ENCODE measurements at regions not wholly inside any gene's neighbourhood (a gene's known extent, or its start where the extent isn't known, plus 50 kb on each side); places are given as distances from the start of the nearest gene placed in this dataset.
A peak's percentile ranks its signal among the peaks of the same experiment; 100 is the strongest.

DNA sequence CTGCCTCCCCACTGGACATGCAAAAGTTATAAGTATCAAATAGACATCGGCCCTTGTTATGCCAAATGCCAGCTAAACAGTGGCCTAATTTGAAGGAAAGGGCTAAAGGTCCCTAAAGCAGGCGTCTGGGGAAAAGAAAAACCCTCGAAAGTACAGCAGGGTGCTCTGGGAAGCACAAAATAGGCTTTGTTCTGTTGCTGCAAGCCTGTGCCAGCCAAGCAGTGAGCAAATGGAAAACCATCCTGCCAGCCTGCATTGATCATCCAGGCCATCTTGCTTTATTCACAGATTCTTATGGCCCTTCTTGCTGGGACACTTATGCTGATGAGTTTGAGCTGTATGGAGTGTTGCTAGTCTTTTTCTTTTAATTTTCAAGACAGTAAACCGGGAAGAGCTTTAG lies 62.2 kb upstream of the PLEKHG1 start:
- CTCF ChIA-PET (ENCODE audit: partially characterized antibody), result no interaction called here
- H3K27ac Mint-ChIP-seq, result no peak overlapping the region
- no peaks in the 10 kb centered on the region for H3K27me3 ChIP-seq (ENCODE audit: insufficient read depth, low read length)

DNA sequence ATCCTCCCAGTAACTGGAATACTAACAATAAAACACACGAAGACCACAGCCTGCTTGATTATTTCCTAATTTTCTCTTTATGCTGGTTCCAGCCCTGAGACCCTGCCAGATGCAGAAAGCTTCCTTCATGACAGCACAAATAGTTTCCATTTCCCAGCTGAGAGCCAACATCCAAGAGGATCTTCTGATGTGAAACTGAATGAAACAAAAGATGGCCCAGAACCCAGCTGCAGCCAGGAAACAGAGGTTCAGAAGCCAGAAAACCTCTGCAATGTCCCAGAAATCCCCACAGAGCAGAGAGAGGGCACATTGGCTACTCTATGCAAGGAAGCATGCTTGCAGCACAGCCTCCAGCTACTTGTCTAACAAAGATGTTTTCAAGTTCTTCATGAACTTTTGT lies 61.8 kb upstream of the PLEKHG1 start:
- peaks cover 3 to 6% of the 10 kb centered on the region in 2 donors for H3K27me3 Mint-ChIP-seq
- H3K9me3 Mint-ChIP-seq, result peaks cover 0 to 3% (median 0%) of the 10 kb centered on the region in 8 donors
- ChIA-PET POLR2A (ENCODE audit: partially characterized antibody) (no interaction called here), CTCF (ENCODE audit: partially characterized antibody) (no interaction called here)
- H3K4me3 Mint-ChIP-seq, result no peak overlapping the region
- H3K4me3 ChIP-seq (ENCODE audit: low read length in 2 of 2), result no peak overlapping the region
- no peaks in the 10 kb centered on the region for H3K27me3 ChIP-seq (ENCODE audit: insufficient read depth, low read length)
- H3K4me1 ChIP-seq (ENCODE audit: insufficient read depth, low read length), result no peaks in the 10 kb centered on the region
- H3K36me3 Mint-ChIP-seq, result no peaks in the 10 kb centered on the region
- no peak overlapping the region for H3K27ac ChIP-seq (ENCODE audit: low read depth, low read length)
- intact Hi-C loops (cut with micrococcal nuclease), result no loop called here
- H3K27ac Mint-ChIP-seq, result no peak overlapping the region
- H3K36me3 ChIP-seq (ENCODE audit: insufficient read depth, low read length), result no peaks in the 10 kb centered on the region
- no peaks in the 10 kb centered on the region for H3K4me1 Mint-ChIP-seq
- H3K9me3 ChIP-seq (ENCODE audit: control insufficient read depth in 1 of 2, low read length in 2 of 2), result no peaks in the 10 kb centered on the region
- no peak for DNase-seq

More for the DNA sequence above, 62.2 kb upstream of the PLEKHG1 start:
- DNase-seq, result no peak
- POLR2A ChIA-PET (ENCODE audit: partially characterized antibody), result no interaction called here
- Histone ChIP-seq H3K4me3 (ENCODE audit: low read length in 2 of 2) (no peak overlapping the region), H3K36me3 (ENCODE audit: insufficient read depth, low read length) (no peaks in the 10 kb centered on the region), H3K27ac (ENCODE audit: low read depth, low read length) (no peak overlapping the region), H3K4me1 (ENCODE audit: insufficient read depth, low read length) (no peaks in the 10 kb centered on the region), H3K9me3 (ENCODE audit: control insufficient read depth in 1 of 2, low read length in 2 of 2) (no peaks in the 10 kb centered on the region)
- Mint-ChIP-seq H3K4me1 (no peaks in the 10 kb centered on the region), H3K36me3 (no peaks in the 10 kb centered on the region), H3K27me3 (peaks cover 3 to 6% of the 10 kb centered on the region in 2 donors), H3K4me3 (no peak overlapping the region), H3K9me3 (peaks cover 0 to 3% (median 0%) of the 10 kb centered on the region in 8 donors)
- intact Hi-C loops (cut with micrococcal nuclease), result no loop called here

DNA sequence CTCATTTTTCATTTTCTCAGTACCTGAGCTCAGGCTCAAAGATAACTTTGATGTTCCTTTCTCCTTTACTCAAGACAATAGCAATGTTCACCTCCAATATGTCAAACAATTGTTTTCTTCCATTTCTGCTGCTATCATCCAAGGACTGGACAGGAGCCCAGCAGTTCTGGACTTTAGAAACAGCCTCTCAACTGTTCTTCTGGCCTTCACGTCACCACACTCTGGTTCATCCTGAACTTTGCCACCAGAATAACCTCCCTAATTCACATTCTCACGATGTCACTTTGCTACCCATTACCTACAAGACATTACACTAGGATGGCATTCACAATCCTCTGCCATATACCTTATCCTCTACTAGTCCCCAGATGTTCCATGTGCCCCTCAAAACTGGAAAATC lies 60.6 kb upstream of the PLEKHG1 start:
- Mint-ChIP-seq H3K4me1 (no peaks in the 10 kb centered on the region), H3K27me3 (peaks cover 3 to 12% of the 10 kb centered on the region in 2 donors), H3K9me3 (peaks cover 0 to 3% (median 0%) of the 10 kb centered on the region in 8 donors), H3K27ac (no peak overlapping the region), H3K36me3 (no peaks in the 10 kb centered on the region), H3K4me3 (no peak overlapping the region)
- intact Hi-C loops (cut with micrococcal nuclease), result no loop called here
- Histone ChIP-seq H3K27me3 (ENCODE audit: insufficient read depth, low read length) (no peaks in the 10 kb centered on the region), H3K4me1 (ENCODE audit: insufficient read depth, low read length) (no peaks in the 10 kb centered on the region), H3K9me3 (ENCODE audit: control insufficient read depth in 1 of 2, low read length in 2 of 2) (no peaks in the 10 kb centered on the region), H3K27ac (ENCODE audit: low read depth, low read length) (no peak overlapping the region), H3K4me3 (ENCODE audit: low read length in 2 of 2) (no peak overlapping the region), H3K36me3 (ENCODE audit: insufficient read depth, low read length) (no peaks in the 10 kb centered on the region)
- DNase-seq, result no peak
- ChIA-PET CTCF (ENCODE audit: partially characterized antibody) (no interaction called here), POLR2A (ENCODE audit: partially characterized antibody) (no interaction called here)

DNA sequence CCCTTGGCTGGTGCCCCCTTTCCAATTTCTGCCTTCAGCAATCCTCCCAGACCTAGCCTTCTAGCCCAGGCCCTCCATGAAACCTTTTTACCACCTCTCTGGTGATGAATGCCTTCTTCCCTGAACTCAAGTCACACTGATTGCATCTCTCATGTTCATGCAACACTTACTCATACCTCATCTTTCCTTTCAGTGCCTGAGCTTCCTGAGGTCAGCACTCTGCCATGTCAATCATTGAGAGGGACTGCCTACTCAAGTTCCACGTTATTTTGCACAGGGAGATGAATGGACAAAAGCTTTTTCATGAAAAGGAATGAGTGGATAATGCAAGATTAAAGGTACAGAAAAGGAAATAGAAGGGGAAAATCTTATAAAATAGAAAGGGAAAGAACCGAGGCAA lies 60.1 kb upstream of the PLEKHG1 start:
- Histone ChIP-seq H3K4me3 (ENCODE audit: low read length in 2 of 2) (no peak overlapping the region), H3K36me3 (ENCODE audit: insufficient read depth, low read length) (no peaks in the 10 kb centered on the region), H3K27me3 (ENCODE audit: insufficient read depth, low read length) (no peaks in the 10 kb centered on the region), H3K4me1 (ENCODE audit: insufficient read depth, low read length) (no peaks in the 10 kb centered on the region), H3K27ac (ENCODE audit: low read depth, low read length) (no peak overlapping the region), H3K9me3 (ENCODE audit: control insufficient read depth in 1 of 2, low read length in 2 of 2) (no peaks in the 10 kb centered on the region)
- peak overlapping the region in 1 of 7 donors; percentile 11 for H3K27ac Mint-ChIP-seq
- POLR2A ChIA-PET (ENCODE audit: partially characterized antibody), result no interaction called here
- no peak for DNase-seq
- no peaks in the 10 kb centered on the region for H3K36me3 Mint-ChIP-seq
- H3K27me3 Mint-ChIP-seq, result peaks cover 7 to 12% of the 10 kb centered on the region in 2 donors
- intact Hi-C loops (cut with micrococcal nuclease), result no loop called here
- H3K4me1 Mint-ChIP-seq, result no peaks in the 10 kb centered on the region
- H3K4me3 Mint-ChIP-seq, result no peak overlapping the region
- CTCF ChIA-PET (ENCODE audit: partially characterized antibody), result no interaction called here
- peaks cover 0 to 3% (median 0%) of the 10 kb centered on the region in 8 donors for H3K9me3 Mint-ChIP-seq

DNA sequence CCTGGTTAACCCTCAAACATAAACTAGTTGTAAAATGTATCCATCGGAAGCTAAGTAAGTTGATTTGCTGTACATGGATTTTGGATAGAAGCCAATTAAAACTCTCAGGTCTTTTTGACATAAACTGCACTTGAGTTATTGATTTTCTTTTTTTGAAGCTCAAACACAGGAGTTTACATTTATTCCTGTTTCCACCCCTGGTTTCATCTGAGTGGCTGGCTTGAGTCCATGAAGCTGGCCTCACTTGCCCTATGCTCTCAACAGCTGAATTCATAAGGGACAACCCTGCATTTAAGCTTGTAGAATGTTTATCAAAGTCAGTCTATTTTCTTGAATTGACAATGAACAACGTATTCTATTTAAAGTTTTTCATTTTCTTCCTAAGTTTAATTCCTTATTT lies 58.1 kb upstream of the PLEKHG1 start:
- no peaks in the 10 kb centered on the region for H3K9me3 ChIP-seq (ENCODE audit: control insufficient read depth in 1 of 2, low read length in 2 of 2)
- Mint-ChIP-seq H3K4me3 (no peak overlapping the region), H3K36me3 (no peaks in the 10 kb centered on the region), H3K9me3 (peaks cover 0 to 1% (median 0%) of the 10 kb centered on the region in 8 donors), H3K27me3 (peaks cover 10 to 13% of the 10 kb centered on the region in 2 donors), H3K27ac (no peak overlapping the region), H3K4me1 (no peaks in the 10 kb centered on the region)
- no peaks in the 10 kb centered on the region for H3K36me3 ChIP-seq (ENCODE audit: insufficient read depth, low read length)
- ChIA-PET POLR2A (ENCODE audit: partially characterized antibody) (no interaction called here), CTCF (ENCODE audit: partially characterized antibody) (no interaction called here)
- H3K27ac ChIP-seq (ENCODE audit: low read depth, low read length), result no peak overlapping the region
- no peak for DNase-seq
- intact Hi-C loops (cut with micrococcal nuclease), result no loop called here
- no peaks in the 10 kb centered on the region for H3K4me1 ChIP-seq (ENCODE audit: insufficient read depth, low read length)
- H3K4me3 ChIP-seq (ENCODE audit: low read length in 2 of 2), result no peak overlapping the region
- H3K27me3 ChIP-seq (ENCODE audit: insufficient read depth, low read length), result no peaks in the 10 kb centered on the region

DNA sequence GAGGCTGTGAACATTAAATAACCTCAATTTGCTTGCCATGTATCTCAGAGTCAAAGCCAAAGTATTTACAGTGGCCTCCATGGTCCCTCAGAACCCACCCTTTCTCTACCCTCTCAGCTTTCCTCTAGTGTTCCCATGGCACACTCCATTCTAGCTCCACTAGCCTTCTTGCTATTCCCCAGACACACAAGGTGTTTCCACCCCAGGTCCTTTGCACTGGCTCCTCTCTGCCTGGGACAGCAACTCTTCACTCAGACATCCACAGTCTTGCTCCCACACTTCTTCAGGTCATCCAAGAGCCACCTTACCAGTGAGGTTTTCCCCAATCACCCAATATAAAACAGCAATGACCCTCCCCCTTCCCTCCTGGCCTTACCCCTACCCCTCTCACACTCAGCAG lies 56.5 kb upstream of the PLEKHG1 start:
- Histone ChIP-seq H3K36me3 (ENCODE audit: insufficient read depth, low read length) (no peaks in the 10 kb centered on the region), H3K27ac (ENCODE audit: low read depth, low read length) (no peak overlapping the region), H3K27me3 (ENCODE audit: insufficient read depth, low read length) (no peaks in the 10 kb centered on the region), H3K4me1 (ENCODE audit: insufficient read depth, low read length) (no peaks in the 10 kb centered on the region), H3K9me3 (ENCODE audit: control insufficient read depth in 1 of 2, low read length in 2 of 2) (no peaks in the 10 kb centered on the region), H3K4me3 (ENCODE audit: low read length in 2 of 2) (no peak overlapping the region)
- Mint-ChIP-seq H3K36me3 (no peaks in the 10 kb centered on the region), H3K27me3 (peaks cover 9 to 13% of the 10 kb centered on the region in 2 donors), H3K9me3 (peaks cover 0 to 1% (median 0%) of the 10 kb centered on the region in 8 donors), H3K27ac (no peak overlapping the region), H3K4me1 (no peaks in the 10 kb centered on the region), H3K4me3 (no peak overlapping the region)
- CTCF ChIA-PET (ENCODE audit: partially characterized antibody), result no interaction called here
- POLR2A ChIA-PET (ENCODE audit: partially characterized antibody), result no interaction called here
- intact Hi-C loops (cut with micrococcal nuclease), result no loop called here
- no peak for DNase-seq

DNA sequence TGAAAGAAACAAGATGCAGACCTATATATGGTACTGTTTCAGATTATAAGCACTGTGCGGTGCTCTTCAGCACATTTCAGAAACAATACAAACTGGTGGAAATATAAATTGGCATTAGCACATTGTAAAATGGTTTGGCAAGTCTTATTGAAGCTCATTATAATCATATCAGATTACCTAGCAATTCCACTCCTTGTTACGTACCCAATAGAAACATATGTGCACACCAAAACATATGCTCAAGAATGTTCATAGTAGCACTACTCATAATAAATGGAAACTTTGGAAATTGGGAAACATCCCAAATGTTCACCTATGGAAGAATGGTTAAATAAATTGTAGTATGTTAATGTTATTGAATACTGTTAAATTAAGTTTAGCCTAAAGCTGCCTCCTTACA lies 54.9 kb upstream of the PLEKHG1 start:
- no peak for DNase-seq
- H3K36me3 ChIP-seq (ENCODE audit: insufficient read depth, low read length), result no peaks in the 10 kb centered on the region
- H3K4me3 ChIP-seq (ENCODE audit: low read length in 2 of 2), result no peak overlapping the region
- Mint-ChIP-seq H3K27ac (no peak overlapping the region), H3K27me3 (peaks cover 9 to 10% of the 10 kb centered on the region in 2 donors), H3K36me3 (no peaks in the 10 kb centered on the region), H3K4me3 (no peak overlapping the region), H3K4me1 (no peaks in the 10 kb centered on the region), H3K9me3 (peaks cover 0 to 1% (median 0%) of the 10 kb centered on the region in 8 donors)
- H3K4me1 ChIP-seq (ENCODE audit: insufficient read depth, low read length), result no peaks in the 10 kb centered on the region
- POLR2A ChIA-PET (ENCODE audit: partially characterized antibody), result no interaction called here
- H3K27me3 ChIP-seq (ENCODE audit: insufficient read depth, low read length), result no peaks in the 10 kb centered on the region
- intact Hi-C loops (cut with micrococcal nuclease), result no loop called here
- CTCF ChIA-PET (ENCODE audit: partially characterized antibody), result no interaction called here
- H3K27ac ChIP-seq (ENCODE audit: low read depth, low read length), result no peak overlapping the region
- H3K9me3 ChIP-seq (ENCODE audit: control insufficient read depth in 1 of 2, low read length in 2 of 2), result no peaks in the 10 kb centered on the region

DNA sequence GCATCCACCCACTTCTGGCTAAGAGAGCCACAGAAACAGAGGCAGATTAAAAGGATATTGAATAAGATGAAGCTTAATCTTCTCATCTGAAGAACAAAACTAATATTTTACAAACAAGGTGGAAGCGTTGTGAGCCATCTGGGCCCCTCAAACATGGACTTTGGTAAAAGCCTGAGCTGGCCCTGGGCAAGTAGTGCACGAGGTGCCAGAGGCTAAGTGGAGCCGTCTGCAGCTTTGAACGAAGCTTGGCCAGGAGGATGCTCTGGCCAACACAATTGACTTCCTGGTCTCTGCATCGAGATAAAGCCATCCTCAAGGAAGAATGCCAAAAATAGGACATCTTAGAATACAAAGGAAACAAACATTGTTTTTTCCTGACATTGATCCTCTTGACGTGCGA lies 53.2 kb upstream of the PLEKHG1 start:
- POLR2A ChIA-PET (ENCODE audit: partially characterized antibody), result no interaction called here
- H3K4me1 Mint-ChIP-seq, result no peaks in the 10 kb centered on the region

More for the DNA sequence above, 53.2 kb upstream of the PLEKHG1 start:
- Mint-ChIP-seq H3K36me3 (no peaks in the 10 kb centered on the region), H3K27me3 (peaks cover 6 to 10% of the 10 kb centered on the region in 2 donors), H3K27ac (no peak overlapping the region), H3K4me3 (no peak overlapping the region), H3K9me3 (no peaks in the 10 kb centered on the region)
- H3K36me3 ChIP-seq (ENCODE audit: insufficient read depth, low read length), result no peaks in the 10 kb centered on the region
- no peak for DNase-seq
- no peak overlapping the region for H3K27ac ChIP-seq (ENCODE audit: low read depth, low read length)
- H3K9me3 ChIP-seq (ENCODE audit: control insufficient read depth in 1 of 2, low read length in 2 of 2), result no peaks in the 10 kb centered on the region
- no peaks in the 10 kb centered on the region for H3K27me3 ChIP-seq (ENCODE audit: insufficient read depth, low read length)
- no peak overlapping the region for H3K4me3 ChIP-seq (ENCODE audit: low read length in 2 of 2)
- H3K4me1 ChIP-seq (ENCODE audit: insufficient read depth, low read length), result no peaks in the 10 kb centered on the region
- intact Hi-C loops (cut with micrococcal nuclease), result no loop called here
- CTCF ChIA-PET (ENCODE audit: partially characterized antibody), result interaction anchor here (0.5 kb wide), 1 partner anchor 196 kb away, joined by 4 read pairs; no protein-coding TSS in a partner anchor

Data from CD4-positive, alpha-beta memory T cell (primary cell).